GM13976 (cell line): ENCODE measurements at regions not wholly inside any gene's neighbourhood (a gene's known extent, or its start where the extent isn't known, plus 50 kb on each side); places are given as distances from the start of the nearest gene placed in this dataset.

ENCODE experiments used
- DNase-seq: peaks from one replicate; pipeline ENCODE4 v3.0.0; 2012; ENCODE audit warnings: low spot score
- in situ Hi-C: fragments of 300-500 bp; cut with MboI; formaldehyde crosslinking; loops from one replicate; pipeline ENCODE4 v1.12.0; 2022; ENCODE audit warnings: low sequenced_read_pairs, mixed read lengths, inconsistent platforms; ENCODE audit not compliant: unreplicated experiment
- TF ChIP-seq, protein P1 (sequence below): IDR thresholded peaks from 2 replicates; pipeline ENCODE4 v1.5.1; 2012; ENCODE audit warnings: borderline replicate concordance, mild to moderate bottlenecking; ENCODE audit not compliant: insufficient read depth; ENCODE audit errors: extremely low read depth, missing control alignments, control extremely low read depth

DNA sequence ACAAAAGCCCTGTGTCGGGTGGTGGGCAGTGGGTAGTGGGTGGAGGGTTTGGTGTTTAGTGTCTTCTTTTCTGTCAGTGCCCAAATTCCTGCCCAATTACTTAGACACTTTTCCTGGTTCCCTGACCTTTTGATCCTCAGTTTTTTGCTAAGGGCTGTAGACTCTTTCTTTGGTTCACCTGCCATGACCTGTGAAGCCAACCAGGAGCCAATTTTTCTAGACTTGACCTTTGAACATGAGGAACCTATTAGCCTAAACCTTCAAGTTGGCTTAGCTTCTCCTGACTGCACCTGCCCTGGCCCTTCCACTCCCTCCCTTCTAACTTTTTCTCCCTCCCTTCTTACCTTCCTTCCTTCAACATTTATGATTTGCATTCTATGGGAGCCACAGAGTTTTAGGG lies 94.5 kb downstream of the MID1IP1 start:
- DNase-seq: no peak
- TF ChIP-seq, protein P1, sequence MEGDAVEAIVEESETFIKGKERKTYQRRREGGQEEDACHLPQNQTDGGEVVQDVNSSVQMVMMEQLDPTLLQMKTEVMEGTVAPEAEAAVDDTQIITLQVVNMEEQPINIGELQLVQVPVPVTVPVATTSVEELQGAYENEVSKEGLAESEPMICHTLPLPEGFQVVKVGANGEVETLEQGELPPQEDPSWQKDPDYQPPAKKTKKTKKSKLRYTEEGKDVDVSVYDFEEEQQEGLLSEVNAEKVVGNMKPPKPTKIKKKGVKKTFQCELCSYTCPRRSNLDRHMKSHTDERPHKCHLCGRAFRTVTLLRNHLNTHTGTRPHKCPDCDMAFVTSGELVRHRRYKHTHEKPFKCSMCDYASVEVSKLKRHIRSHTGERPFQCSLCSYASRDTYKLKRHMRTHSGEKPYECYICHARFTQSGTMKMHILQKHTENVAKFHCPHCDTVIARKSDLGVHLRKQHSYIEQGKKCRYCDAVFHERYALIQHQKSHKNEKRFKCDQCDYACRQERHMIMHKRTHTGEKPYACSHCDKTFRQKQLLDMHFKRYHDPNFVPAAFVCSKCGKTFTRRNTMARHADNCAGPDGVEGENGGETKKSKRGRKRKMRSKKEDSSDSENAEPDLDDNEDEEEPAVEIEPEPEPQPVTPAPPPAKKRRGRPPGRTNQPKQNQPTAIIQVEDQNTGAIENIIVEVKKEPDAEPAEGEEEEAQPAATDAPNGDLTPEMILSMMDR: no peak
- in situ Hi-C loops: no loop called here

DNA sequence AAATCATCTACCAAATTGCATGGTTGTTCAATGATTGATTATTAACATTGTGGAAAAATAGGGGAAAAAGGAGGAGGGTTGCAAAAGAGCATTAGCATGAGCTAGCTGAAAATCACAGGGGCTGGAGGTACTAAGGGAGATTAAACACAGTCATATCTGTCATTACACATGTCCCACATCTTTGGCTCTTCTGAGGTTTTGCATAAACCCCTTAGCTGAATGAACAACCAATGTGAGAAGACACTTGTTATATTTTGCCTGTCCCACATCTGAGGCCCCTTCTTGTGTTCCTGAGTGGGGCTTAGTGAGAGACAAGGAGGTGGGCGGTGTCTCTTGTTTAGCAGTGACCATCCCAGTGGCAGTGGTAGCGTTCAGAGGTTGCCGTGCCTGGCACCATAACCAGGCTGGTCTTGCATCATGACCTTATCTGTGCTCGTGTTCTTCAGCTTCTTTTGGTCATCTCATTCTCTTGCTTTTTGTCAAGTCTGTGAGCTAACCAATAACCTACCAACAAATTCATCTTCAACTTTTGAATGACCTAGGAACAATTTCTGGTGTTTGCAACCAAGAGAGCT lies 95.6 kb downstream of the MID1IP1 start:
- TF ChIP-seq, protein P1: no peak
- peak; percentile 48 for DNase-seq
- in situ Hi-C loops: no loop called here

DNA sequence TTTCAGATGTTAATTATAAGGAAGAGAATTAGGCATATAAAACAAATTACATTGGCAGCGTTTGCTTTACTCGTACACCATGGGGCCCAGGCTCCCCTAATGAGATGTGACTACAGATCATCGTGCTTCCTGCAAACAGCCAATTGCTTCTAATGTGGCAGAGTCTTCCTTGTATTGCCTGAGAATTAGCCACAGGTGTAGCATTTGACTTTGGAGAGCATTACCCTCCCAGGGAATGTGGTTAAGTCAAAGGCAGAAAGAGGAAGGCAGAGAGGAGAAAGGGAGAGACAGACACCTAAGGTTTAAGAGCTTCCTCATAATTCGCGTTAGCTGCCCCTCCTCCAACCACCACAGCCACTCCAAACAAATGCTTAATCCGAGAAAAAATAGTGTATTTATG lies 97.0 kb downstream of the MID1IP1 start:
- no peak for DNase-seq
- TF ChIP-seq, protein P1: no peak
- in situ Hi-C loops: no loop called here

DNA sequence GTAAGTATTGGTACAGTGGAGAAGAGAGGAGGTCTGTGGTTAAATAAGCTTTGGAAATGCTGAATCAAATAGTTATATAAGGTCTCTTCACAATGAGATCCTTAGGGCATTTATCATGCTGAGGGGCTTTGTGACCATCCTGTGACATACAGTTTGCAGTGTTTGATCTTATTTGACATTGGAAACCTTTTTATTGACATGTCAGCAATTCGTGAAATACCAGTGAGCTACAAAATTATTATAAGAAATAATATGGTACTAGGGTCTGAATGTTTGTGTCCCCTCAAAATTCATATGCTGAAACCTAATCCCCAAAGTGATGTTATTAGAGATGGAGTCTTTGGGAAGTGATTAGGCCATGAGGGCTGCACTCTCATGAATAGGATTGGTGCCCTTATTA lies 98.4 kb downstream of the MID1IP1 start:
- DNase-seq: no peak
- TF ChIP-seq, protein P1: no peak
- in situ Hi-C loops: no loop called here

DNA sequence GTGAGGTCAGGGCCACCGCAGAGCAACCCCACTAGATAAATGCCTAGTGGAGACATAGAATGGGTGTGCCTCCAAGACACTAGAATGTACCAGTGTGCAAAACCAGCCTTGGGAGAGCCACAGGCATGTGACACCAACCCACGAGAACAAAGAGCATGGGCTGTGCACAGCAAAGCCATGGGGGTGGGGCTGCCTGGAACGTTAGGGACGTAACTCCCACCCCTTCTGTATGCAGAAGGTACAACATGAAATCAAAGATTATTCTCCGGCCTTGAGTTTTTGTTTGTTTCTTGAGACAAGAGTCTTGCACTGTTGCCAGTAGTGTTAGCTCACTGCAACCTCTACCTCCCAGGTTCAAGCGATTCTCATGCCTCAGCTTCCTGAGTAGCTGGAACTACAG lies 99.5 kb downstream of the MID1IP1 start:
- TF ChIP-seq, protein P1: no peak
- in situ Hi-C loops: no loop called here
- DNase-seq: no peak

DNA sequence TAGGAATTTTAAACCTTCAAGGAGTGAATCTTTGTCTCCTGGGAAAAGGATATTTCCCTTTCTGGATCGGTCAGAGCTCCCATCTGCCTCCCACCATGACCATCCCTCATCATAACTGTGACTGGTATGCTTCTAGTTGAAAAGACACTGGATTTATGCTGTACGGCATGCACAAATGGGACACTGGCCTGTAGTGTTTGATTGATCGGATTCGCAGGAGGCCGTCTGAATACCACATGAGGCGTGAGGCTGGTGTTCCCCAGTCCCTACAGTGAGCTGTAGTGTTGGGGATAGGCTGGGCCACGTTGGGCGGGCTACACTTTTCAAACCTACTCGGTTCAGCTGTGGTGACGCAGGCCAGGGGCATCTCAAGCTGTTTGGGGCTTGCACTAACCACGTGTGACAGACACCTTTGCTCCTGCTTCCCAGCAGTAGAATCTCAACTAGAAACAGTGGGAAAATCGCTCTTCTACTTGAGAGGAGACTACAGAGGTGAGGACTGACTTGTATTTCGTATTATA lies 101.8 kb downstream of the MID1IP1 start:
- no peak for DNase-seq
- TF ChIP-seq, protein P1: no peak
- in situ Hi-C loops: no loop called here
